ENCODE measurements at regions not wholly inside any gene's neighbourhood (a gene's known extent, or its start where the extent isn't known, plus 50 kb on each side); places are given as distances from the start of the nearest gene placed in this dataset.
"Not testable (repeated sequence)": the region's sequence is repeated elsewhere in the genome, so short reads cannot be mapped to it uniquely, and the experiment has no call there.

- H3K4me1 ChIP-seq: no peaks in the 10 kb centered on the region
- 56 to 70% methylated on average over 1 of the region's 1 CpG for WGBS, 2 donors
- intact Hi-C loops (cut with DNase I): no loop called here
- no peak overlapping the region for H3K4me3 ChIP-seq
- no peak for DNase-seq
- H3K27me3 ChIP-seq: no peaks in the 10 kb centered on the region
- no peaks in the 10 kb centered on the region for H3K36me3 ChIP-seq
- no peaks in the 10 kb centered on the region for H3K9me3 ChIP-seq
- TF ChIP-seq POLR2A (IDR thresholded peaks at IDR 0.05): no peak
- TF ChIP-seq CTCF (IDR thresholded peaks at IDR 0.05): no peak
- H3K27ac ChIP-seq: no peak overlapping the region
Measured at GRCh38 chr4:173091362-173091761, 77.2 kb upstream of the GALNT7 start.

GRCh38 chr4:173091958-173092357 is 76.7 kb upstream of the GALNT7 start:
- intact Hi-C loops (cut with DNase I): no loop called here
- Histone ChIP-seq H3K36me3 (no peaks in the 10 kb centered on the region), H3K27ac (no peak overlapping the region), H3K4me3 (no peak overlapping the region), H3K27me3 (no peaks in the 10 kb centered on the region), H3K9me3 (no peaks in the 10 kb centered on the region), H3K4me1 (no peaks in the 10 kb centered on the region)
- DNase-seq: no peak
- 46 to 62% methylated on average over 2 of the region's 2 CpGs for WGBS, 2 donors
- TF ChIP-seq POLR2A (IDR thresholded peaks at IDR 0.05): no peak
- no peak for TF ChIP-seq CTCF (IDR thresholded peaks at IDR 0.05)

DNA sequence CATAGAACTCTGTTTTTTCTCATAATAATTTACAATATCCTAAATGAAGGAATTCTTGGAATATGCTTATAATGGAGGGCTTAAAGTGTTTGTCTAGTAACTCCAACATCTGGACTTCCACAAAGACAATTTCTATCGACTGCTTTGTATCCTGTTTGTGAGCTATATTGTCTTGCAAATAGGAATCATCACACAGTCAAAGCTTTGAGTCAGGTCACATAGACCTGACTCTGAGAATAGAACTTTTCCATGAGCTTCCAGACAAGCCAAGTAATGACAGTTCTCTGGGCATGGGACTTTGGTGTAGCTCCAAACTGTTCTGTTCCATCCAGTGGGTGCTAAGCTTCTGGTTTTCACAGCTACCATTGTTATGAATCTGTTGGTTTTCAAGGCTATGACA is 75.2 kb upstream of the GALNT7 start:
- H3K4me1 ChIP-seq: no peaks in the 10 kb centered on the region
- intact Hi-C loops (cut with DNase I): no loop called here

GRCh38 chr4:173094739-173095421 is 73.7 kb upstream of the GALNT7 start:
- no peaks in the 10 kb centered on the region for H3K36me3 ChIP-seq
- no peaks in the 10 kb centered on the region for H3K4me1 ChIP-seq
- TF ChIP-seq CTCF (IDR thresholded peaks at IDR 0.05) (no peak), POLR2A (IDR thresholded peaks at IDR 0.05) (no peak)
- no peak overlapping the region for H3K27ac ChIP-seq
- intact Hi-C loops (cut with DNase I): no loop called here
- H3K27me3 ChIP-seq: no peaks in the 10 kb centered on the region
- WGBS, 2 donors: 67 to 79% methylated on average over 2 of the region's 2 CpGs
- H3K4me3 ChIP-seq: no peak overlapping the region
- DNase-seq: no peak
- H3K9me3 ChIP-seq: no peaks in the 10 kb centered on the region

More for the DNA sequence above, 75.2 kb upstream of the GALNT7 start:
- 46 to 94% methylated on average over 1 of the region's 1 CpG for WGBS, 2 donors
- no peak overlapping the region for H3K4me3 ChIP-seq
- H3K27ac ChIP-seq: no peak overlapping the region
- no peak for TF ChIP-seq POLR2A (IDR thresholded peaks at IDR 0.05)
- no peak for TF ChIP-seq CTCF (IDR thresholded peaks at IDR 0.05)
- DNase-seq: no peak
- no peaks in the 10 kb centered on the region for H3K9me3 ChIP-seq
- no peaks in the 10 kb centered on the region for H3K27me3 ChIP-seq
- no peaks in the 10 kb centered on the region for H3K36me3 ChIP-seq

DNA sequence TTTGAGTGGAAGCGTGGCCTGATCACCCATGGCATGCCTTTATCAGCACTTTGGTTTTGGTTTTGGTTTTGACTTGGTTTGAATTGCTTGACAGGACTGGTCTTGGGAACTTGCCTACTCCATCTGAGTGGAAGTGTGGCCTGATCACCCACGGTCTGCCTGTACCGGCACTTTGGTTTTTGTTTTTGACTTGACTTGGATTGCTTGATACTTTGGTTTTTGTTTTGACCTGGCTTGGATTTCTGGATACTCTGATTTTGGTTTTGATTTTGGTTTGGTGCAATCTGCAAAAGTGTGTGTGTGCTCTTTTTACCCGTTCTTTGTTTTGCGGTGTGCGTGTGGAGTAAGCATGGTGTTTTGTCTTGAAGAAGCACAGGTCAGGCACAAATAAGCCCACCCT is 69.2 kb upstream of the GALNT7 start:
- H3K27me3 ChIP-seq; H3K9me3 ChIP-seq; H3K4me3 ChIP-seq; intact Hi-C loops (cut with DNase I); DNase-seq; H3K27ac ChIP-seq; H3K4me1 ChIP-seq; H3K36me3 ChIP-seq: not testable (repeated sequence)
- WGBS, 2 donors: 75 to 78% methylated on average over 5 to 6 of the region's 6 CpGs

GRCh38 chr4:173111031-173111430 is 57.6 kb upstream of the GALNT7 start:
- H3K27ac ChIP-seq: peak overlapping the region in 3 of 4 donors; percentile 26 to 54 (median 45)
- H3K4me3 ChIP-seq: no peak overlapping the region
- no peaks in the 10 kb centered on the region for H3K9me3 ChIP-seq
- no peak for DNase-seq
- intact Hi-C loops (cut with DNase I): no loop called here
- no peaks in the 10 kb centered on the region for H3K27me3 ChIP-seq
- no peaks in the 10 kb centered on the region for H3K36me3 ChIP-seq
- no peak for TF ChIP-seq POLR2A (IDR thresholded peaks at IDR 0.05)
- TF ChIP-seq CTCF (IDR thresholded peaks at IDR 0.05): no peak
- H3K4me1 ChIP-seq: peaks cover 0 to 7% (median 2%) of the 10 kb centered on the region in 3 donors

GRCh38 chr4:173117430-173117829 is 51.2 kb upstream of the GALNT7 start:
- intact Hi-C loops (cut with DNase I); DNase-seq; H3K9me3 ChIP-seq; H3K27me3 ChIP-seq; H3K4me3 ChIP-seq; H3K36me3 ChIP-seq; H3K27ac ChIP-seq: not testable (repeated sequence)
- 58 to 65% methylated on average over 3 of the region's 3 CpGs for WGBS, 2 donors
- H3K4me1 ChIP-seq: peaks cover 5 to 36% (median 23%) of the 10 kb centered on the region in 3 donors
